Tibial artery (tissue), 4 donors: ENCODE measurements at regions not wholly inside any gene's neighbourhood (a gene's known extent, or its start where the extent isn't known, plus 50 kb on each side); places are given as distances from the start of the nearest gene placed in this dataset.
"Not testable (repeated sequence)": the region's sequence is repeated elsewhere in the genome, so short reads cannot be mapped to it uniquely, and the experiment has no call there.

Source experiments
- DNase-seq, 2 donors: peaks; one replicate each; pipeline ENCODE4 v3.0.0-alpha.2; 2019
- H3K27ac ChIP-seq, 2 donors: fragments of 200-600 bp; sonication (generic) in 1 of 2; 1 replicate in 1 of 2; 2 replicates in 1 of 2; pipeline ENCODE4 v1.5.1; 2018 to 2019; ENCODE audit warnings: mild to moderate bottlenecking in 1 of 2
- H3K27me3 ChIP-seq, 2 donors: fragments of 200-600 bp; sonication (generic) in 1 of 2; one replicate each; pipeline versions ENCODE4 v1.5.1 to v1.6.0; 2016 to 2019
- H3K36me3 ChIP-seq, 3 donors: fragments of 200-600 bp; sonication (generic) in 2 of 3; one replicate each; pipeline ENCODE4 v1.5.1; 2016 to 2019; ENCODE audit warnings: mild to moderate bottlenecking in 2 of 3
- H3K4me1 ChIP-seq, 4 donors: fragments of 200-600 bp; sonication (generic) in 2 of 4; 1 replicate in 3 of 4; 2 replicates in 1 of 4; pipeline ENCODE4 v1.5.1; 2016 to 2019
- H3K4me3 ChIP-seq, 2 donors: fragments of 200-600 bp; sonication (generic) in 1 of 2; 1 replicate in 1 of 2; 2 replicates in 1 of 2; pipeline ENCODE4 v1.5.1; 2018 to 2019; ENCODE audit warnings: mild to moderate bottlenecking in 2 of 2
- H3K9me3 ChIP-seq, 3 donors: fragments of 200-600 bp; sonication (generic) in 1 of 3; one replicate each; pipeline ENCODE4 v1.5.1; 2016 to 2019
- intact Hi-C: fragments of 100-400 bp; cut with DNase I; formaldehyde crosslinking; loops from one replicate; pipeline ENCODE4 v1.15.0; 2023; ENCODE audit warnings: low total_unique reads
- TF ChIP-seq, protein P1 (sequence below), 2 experiments: fragments of 200-600 bp in 1 of 2; fragments of 450-650 bp in 1 of 2; IDR thresholded peaks; one replicate each; pipeline ENCODE4 v1.5.1; 2017 to 2019; ENCODE audit warnings: antibody characterized with exemption in 2 of 2, mild to moderate bottlenecking in 1 of 2, moderate library complexity in 1 of 2

DNA sequence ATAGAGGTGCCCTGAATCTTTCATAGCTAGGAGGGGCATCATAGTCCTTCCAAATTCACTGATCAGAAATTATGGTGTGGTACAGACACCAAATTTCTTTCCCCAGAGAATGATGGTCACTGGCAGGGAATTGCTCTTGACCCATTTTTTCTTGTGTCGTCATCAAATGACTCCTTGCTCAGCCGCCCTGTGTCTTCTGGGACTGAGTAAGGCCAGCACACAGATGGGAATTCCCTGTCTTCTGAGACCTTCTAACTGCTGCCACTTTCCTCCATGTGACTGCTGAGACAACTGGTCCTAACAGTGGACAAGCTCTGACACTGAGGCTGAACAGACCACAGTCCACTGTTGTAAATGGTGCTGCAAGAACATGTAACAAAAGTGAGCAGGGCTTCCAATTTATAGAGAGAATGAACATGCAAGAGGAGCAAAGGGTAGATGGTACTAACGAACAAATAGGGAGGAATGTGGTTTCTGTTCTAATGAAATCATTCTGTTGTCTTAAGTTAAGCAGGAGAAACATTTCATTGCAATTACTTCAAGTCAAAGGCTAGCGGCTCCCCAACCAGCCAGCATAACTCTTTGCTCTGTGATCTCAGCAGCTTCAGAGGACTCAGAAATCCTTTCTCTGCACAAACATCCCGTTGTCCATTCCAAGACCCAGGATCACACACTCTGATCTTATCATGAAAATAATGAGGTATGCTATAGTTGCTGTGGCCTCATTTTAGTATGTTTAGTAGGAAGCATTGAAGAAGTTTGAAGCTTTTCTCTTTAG lies 235.9 kb upstream of the PRSS1 start:
- Histone ChIP-seq H3K36me3 (no peaks in the 10 kb centered on the region), H3K4me3 (no peak overlapping the region), H3K27me3 (no peaks in the 10 kb centered on the region), H3K4me1 (peaks cover 0 to 11% (median 0%) of the 10 kb centered on the region in 4 donors), H3K9me3 (no peaks in the 10 kb centered on the region), H3K27ac (no peak overlapping the region)
- no peak for DNase-seq
- intact Hi-C loops = no loop called here
- TF ChIP-seq, protein P1, sequence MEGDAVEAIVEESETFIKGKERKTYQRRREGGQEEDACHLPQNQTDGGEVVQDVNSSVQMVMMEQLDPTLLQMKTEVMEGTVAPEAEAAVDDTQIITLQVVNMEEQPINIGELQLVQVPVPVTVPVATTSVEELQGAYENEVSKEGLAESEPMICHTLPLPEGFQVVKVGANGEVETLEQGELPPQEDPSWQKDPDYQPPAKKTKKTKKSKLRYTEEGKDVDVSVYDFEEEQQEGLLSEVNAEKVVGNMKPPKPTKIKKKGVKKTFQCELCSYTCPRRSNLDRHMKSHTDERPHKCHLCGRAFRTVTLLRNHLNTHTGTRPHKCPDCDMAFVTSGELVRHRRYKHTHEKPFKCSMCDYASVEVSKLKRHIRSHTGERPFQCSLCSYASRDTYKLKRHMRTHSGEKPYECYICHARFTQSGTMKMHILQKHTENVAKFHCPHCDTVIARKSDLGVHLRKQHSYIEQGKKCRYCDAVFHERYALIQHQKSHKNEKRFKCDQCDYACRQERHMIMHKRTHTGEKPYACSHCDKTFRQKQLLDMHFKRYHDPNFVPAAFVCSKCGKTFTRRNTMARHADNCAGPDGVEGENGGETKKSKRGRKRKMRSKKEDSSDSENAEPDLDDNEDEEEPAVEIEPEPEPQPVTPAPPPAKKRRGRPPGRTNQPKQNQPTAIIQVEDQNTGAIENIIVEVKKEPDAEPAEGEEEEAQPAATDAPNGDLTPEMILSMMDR (IDR thresholded peaks at IDR 0.05) = no peak

DNA sequence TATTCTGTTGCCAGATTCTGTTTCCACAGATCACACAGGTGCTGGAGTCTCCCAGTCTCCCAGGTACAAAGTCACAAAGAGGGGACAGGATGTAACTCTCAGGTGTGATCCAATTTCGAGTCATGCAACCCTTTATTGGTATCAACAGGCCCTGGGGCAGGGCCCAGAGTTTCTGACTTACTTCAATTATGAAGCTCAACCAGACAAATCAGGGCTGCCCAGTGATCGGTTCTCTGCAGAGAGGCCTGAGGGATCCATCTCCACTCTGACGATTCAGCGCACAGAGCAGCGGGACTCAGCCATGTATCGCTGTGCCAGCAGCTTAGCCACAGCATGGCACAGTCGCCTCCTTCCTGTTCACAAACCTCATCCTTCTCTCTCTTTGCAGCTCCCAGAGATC lies 237.5 kb upstream of the PRSS1 start:
- Histone ChIP-seq H3K4me1 (peaks cover 0 to 11% (median 0%) of the 10 kb centered on the region in 4 donors), H3K4me3 (no peak overlapping the region), H3K27me3 (peaks cover 0 to 2% of the 10 kb centered on the region in 2 donors), H3K9me3 (no peaks in the 10 kb centered on the region), H3K36me3 (no peaks in the 10 kb centered on the region), H3K27ac (no peak overlapping the region)
- DNase-seq = no peak
- TF ChIP-seq, protein P1 (IDR thresholded peaks at IDR 0.05) = no peak
- intact Hi-C loops = no loop called here

DNA sequence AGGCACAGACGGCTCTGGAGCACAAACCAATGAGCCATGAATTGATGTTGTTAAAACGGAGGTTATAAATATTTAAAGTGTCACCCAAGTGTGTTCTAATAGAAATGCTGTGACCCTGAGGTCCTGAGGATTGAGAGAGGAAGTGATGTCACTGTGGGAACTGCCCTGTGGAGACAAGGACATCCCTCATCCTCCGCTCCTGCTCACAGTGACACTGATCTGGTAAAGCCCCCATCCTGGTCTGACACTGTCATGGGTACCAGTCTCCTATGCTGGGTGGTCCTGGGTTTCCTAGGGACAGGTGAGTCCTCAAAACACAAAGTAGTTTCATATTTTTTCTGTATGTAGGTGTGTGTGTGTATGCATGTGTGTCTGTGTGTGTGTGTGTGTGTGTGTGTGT lies 237.9 kb upstream of the PRSS1 start:
- H3K27ac ChIP-seq = no peak overlapping the region
- H3K4me1 ChIP-seq = peaks cover 0 to 11% (median 0%) of the 10 kb centered on the region in 4 donors
- no peak for DNase-seq
- intact Hi-C loops = no loop called here
- no peak overlapping the region for H3K4me3 ChIP-seq
- no peaks in the 10 kb centered on the region for H3K36me3 ChIP-seq
- TF ChIP-seq, protein P1 (IDR thresholded peaks at IDR 0.05) = no peak
- H3K9me3 ChIP-seq = no peaks in the 10 kb centered on the region
- peaks cover 0 to 2% of the 10 kb centered on the region in 2 donors for H3K27me3 ChIP-seq

DNA sequence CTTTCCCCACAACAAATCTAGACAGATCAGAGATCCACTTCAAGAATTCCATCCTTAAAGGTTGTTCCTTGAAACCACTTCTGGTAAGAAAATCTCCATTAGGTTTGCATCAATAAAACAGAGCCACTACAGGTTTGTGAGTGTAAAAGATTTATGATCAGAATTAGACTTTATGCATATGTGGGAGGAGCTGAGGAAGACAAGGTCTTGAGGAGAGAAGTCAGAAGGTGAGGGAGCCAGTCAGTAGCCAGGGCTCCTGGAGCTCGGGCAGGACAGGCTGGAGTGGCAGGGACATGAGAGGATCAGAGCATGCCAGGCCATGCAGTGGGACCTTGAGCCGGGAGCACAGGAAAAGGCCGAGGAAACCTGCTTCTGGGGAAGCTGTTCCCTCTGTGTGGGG lies 240.0 kb upstream of the PRSS1 start:
- H3K27ac ChIP-seq, H3K4me3 ChIP-seq, H3K9me3 ChIP-seq, intact Hi-C loops, DNase-seq, H3K4me1 ChIP-seq, H3K27me3 ChIP-seq, H3K36me3 ChIP-seq: not testable (repeated sequence)

DNA sequence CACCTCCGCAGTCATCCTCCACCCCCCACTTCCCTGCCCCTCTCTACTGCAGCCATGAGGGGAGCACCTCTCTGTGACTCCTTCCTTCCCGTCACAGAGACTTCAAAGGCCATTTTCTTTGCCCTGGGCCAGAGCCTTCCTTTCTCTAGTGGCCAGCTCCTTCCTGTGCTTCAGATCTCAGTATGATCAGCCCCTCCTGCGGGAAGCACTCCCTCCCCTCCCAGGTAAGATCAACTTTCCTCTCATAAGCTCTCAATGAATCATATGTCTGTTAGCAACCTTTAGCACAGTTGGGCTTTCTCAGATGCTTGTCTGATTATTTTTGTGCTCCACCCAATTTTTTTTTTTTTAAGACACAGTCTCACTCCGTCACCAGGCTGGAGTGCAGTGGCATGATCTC lies 241.0 kb upstream of the PRSS1 start:
- H3K4me1 ChIP-seq = no peaks in the 10 kb centered on the region
- no peak overlapping the region for H3K4me3 ChIP-seq
- intact Hi-C loops = no loop called here
- TF ChIP-seq, protein P1 (IDR thresholded peaks at IDR 0.05) = no peak
- no peak overlapping the region for H3K27ac ChIP-seq
- peaks cover 0 to 5% of the 10 kb centered on the region in 2 donors for H3K27me3 ChIP-seq
- DNase-seq = no peak
- H3K9me3 ChIP-seq = no peaks in the 10 kb centered on the region
- no peaks in the 10 kb centered on the region for H3K36me3 ChIP-seq

DNA sequence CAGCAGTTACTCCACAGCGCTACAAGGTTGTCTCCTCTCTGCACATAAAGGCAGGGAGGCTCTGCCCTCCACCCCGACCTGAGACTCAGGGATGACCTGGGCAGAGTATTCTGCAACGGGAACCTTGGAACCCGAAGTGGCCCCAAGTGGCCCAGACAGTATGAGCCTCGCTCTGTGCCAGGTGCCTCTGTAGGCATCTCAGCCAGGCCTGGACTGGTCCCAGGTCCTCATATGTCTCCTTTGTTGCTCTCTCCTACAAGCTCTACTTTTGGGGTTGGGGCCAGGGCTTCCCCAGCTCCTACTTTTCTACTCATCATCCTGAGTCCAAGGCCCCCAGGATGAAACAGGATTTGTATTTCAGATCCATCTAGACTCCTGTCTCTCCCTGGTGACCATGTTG lies 241.5 kb upstream of the PRSS1 start:
- H3K27me3 ChIP-seq = peaks cover 0 to 5% of the 10 kb centered on the region in 2 donors
- H3K4me1 ChIP-seq = no peaks in the 10 kb centered on the region
- intact Hi-C loops = no loop called here
- H3K9me3 ChIP-seq = no peaks in the 10 kb centered on the region
- DNase-seq = no peak
- H3K27ac ChIP-seq = no peak overlapping the region
- TF ChIP-seq, protein P1 (IDR thresholded peaks at IDR 0.05) = no peak
- no peak overlapping the region for H3K4me3 ChIP-seq
- H3K36me3 ChIP-seq = no peaks in the 10 kb centered on the region

DNA sequence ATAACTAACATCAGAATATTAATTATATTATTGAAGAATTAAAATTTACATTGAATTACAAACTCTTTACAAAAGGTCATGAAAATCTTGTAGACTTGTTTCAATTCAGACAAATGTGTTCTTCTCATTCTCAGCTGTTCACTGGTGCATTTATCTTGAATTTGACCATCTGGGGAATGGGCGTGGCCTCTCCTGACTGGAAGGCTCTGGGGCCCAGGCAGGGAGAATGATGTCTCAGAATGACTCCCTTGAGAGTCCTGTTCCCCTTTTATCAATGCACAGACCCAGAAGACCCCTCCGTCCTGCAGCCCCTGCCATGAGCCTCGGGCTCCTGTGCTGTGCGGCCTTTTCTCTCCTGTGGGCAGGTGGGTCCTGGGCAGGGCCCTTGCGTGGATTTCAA lies 242.2 kb upstream of the PRSS1 start:
- H3K4me3 ChIP-seq, H3K27me3 ChIP-seq, H3K36me3 ChIP-seq, intact Hi-C loops, H3K9me3 ChIP-seq, H3K27ac ChIP-seq, DNase-seq, H3K4me1 ChIP-seq: not testable (repeated sequence)
